ENCODE measurements at regions not wholly inside any gene's neighbourhood (a gene's known extent, or its start where the extent isn't known, plus 50 kb on each side); places are given as distances from the start of the nearest gene placed in this dataset.
A peak's percentile ranks its signal among the peaks of the same experiment; 100 is the strongest.
"Not testable (repeated sequence)": the region's sequence is repeated elsewhere in the genome, so short reads cannot be mapped to it uniquely, and the experiment has no call there.

- not testable (repeated sequence) for DNase-seq
These were observed 294.7 kb upstream of the TEKT4 start for GRCh38 chr2:94576486-94576885.

- DNase-seq: not testable (repeated sequence)
These were observed 294.1 kb upstream of the TEKT4 start for GRCh38 chr2:94577160-94577559.

DNA sequence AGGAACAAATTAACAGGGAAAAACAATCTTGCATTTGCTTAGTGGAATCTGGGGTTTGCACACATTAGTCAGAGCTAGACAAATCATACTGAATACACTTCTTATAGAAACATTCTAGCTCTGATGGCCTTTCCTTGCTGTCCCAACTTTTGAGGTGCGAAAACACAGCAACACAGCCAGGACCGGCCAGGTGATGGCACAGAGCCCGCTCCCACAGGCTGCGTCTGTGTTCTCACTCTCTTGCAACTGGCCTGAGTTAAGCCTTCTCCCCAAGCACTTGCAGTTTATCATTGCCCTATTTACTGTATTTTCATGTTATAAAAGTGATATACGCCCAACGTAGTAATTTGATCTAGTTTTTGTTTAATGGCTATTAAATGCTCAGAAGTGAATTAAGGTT lies 292.0 kb upstream of the TEKT4 start:
- not testable (repeated sequence) for DNase-seq

DNA sequence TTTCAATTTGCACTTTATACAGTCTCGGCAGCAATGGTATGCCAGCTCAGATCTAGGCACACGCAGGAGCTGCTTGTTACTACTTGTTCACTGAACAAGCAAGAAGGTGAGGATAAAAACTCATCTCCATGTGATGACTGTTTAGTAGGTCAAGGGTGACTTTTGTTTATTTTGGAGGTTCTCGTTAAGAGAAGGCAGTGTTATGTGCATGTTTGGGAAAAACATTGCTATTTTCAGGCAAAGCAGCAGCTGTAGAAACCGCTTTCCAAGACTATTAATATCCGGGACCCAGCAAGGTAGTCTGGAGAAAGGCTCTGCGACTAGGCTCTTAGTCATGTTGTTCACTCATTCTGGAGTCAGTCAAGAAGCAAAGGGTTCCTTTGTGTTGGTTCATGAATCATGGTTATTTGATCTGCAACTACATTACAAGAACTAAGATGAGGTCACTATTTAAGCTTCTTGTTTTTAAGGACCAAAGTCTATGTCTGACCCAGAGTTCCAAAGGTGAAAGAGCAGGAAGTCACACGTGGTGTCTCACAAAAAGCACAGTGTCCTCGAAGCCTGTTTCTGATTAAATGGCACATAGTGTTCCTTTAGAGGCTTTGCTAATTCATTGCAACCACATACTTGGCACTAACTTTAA lies 288.0 kb upstream of the TEKT4 start:
- DNase-seq: not testable (repeated sequence)

- not testable (repeated sequence) for DNase-seq
These were observed 286.7 kb upstream of the TEKT4 start for GRCh38 chr2:94584569-94584968.

GRCh38 chr2:94586032-94586982 lies 284.9 kb upstream of the TEKT4 start:
- not testable (repeated sequence) for DNase-seq

GRCh38 chr2:94587042-94587441 lies 284.2 kb upstream of the TEKT4 start:
- not testable (repeated sequence) for DNase-seq

DNA sequence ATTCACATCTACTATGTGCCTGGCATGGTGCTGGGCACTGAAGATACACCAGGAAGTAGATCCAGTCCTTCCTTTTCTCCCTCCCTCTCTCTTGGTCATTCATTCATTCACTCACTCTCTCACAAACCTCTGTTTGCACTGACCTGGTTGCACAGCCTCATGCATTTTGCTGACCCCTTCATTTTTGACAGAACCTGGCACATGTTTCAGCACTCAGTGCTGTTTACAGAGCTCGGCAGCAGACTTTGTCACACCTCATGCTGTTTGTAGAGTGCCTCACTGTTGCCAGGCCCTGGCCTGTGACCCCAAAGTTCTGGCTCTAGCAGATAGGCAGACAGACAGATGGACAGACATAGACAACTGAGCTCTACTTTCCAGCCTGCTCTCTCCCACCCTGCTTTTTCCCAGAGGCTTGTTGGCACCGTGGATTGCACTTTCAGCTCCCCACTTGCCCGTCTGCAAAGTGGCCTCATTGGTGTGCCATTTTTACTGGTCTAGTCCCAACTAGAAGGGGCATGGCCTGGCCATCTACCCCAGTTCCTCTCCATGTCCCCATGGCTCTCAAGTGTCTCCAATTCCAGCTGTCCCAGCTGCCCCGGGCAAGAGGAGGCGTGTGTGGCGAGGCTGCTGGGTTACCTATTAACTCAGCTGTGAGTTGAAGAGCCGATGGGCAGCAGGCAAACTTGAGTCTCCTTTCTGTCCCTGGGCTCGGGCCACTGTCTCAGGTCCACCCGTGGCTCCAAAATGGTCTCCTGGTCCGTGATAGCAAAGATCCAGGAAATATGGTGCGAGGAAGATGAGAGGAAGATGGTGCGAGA lies 277.0 kb upstream of the TEKT4 start:
- DNase-seq: not testable (repeated sequence)

DNA sequence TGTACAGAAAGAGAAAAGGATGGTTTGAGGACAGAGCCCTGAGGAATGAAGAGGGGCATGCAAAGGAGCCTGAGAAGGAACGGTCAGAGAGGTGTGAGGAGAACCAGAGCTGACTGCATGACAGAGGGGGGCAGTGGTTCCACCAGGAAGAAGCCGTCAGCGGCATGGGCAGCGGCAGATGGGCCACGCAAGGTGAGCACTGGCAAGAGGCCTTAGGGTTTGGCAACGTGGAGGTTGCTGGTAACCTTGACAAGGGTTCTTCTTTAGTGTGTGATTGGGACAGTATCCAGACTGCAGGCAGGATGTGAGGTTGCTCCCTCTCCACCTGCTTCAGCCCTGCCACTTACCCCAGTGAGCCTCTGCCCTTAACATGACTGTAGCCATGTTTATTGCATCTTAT lies 275.3 kb upstream of the TEKT4 start:
- not testable (repeated sequence) for DNase-seq

DNA sequence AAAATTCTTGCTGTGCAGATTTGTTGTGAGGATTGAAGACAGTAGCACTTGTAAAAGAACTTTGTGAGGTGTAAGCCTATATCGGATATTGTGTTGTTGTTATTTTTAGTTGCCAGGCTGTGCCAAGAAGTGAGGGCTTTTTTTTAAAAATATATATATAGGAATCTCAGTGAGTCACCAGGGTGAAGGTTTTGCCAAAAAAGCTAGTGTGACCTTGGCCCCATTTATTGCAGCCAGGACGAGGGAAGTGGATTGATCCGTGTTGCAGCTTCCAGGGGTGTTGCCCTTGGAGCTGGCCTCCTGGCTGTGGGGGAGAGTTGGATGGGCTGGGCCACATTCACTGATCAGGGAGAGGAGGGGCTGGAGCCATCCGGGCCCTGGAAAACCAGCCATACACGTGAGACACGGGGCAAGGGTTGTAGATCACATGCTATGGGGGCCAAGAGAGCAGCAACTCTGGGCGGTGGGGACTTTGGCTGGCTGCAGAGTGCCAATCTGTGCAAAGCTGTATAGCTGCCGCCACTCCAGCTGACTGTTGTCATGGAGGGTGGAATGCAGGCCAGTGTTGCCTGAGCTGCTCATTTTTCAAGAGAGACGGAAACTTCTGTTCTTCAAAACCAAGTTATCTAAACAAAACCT lies 273.0 kb upstream of the TEKT4 start:
- DNase-seq: not testable (repeated sequence)

DNA sequence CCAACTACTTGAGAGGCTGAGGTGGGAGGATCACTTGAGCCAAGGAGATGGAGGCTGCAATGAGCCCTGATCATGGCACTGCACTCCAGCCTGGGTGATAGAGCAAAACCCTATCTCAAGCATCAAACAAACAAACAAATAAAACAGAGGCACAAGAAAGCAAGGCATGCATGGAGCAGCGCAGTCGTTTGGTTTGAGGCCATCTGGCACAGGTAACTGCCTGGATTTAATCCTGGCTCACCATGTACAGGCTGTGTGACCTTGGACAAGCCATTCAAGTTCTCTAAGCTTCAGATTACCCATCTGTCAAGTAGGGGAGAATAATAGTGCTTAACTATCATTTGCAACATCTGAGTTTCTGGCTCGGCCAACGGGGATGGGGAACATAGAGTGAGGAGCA lies 270.3 kb upstream of the TEKT4 start:
- DNase-seq: not testable (repeated sequence)

DNA sequence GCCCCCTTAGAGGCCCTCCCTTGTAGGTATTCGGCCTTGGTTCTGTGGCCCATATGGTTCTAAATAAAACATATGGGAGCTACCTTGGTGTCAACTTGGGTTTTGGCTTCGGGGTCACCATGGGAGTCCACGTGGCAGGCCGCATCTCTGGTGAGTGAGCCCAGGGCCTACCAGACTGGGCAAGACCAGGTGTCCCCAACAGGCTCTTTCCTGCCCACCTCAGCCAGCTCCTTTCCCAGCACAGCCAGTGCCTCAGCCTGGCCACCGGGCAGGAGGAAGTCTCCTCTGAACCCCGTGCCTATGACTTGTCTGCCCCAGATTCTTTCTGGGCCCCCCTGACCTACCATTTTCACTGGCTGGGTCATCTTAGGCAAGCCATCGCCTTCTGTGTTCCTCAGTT lies 268.8 kb upstream of the TEKT4 start:
- no peak for DNase-seq

DNA sequence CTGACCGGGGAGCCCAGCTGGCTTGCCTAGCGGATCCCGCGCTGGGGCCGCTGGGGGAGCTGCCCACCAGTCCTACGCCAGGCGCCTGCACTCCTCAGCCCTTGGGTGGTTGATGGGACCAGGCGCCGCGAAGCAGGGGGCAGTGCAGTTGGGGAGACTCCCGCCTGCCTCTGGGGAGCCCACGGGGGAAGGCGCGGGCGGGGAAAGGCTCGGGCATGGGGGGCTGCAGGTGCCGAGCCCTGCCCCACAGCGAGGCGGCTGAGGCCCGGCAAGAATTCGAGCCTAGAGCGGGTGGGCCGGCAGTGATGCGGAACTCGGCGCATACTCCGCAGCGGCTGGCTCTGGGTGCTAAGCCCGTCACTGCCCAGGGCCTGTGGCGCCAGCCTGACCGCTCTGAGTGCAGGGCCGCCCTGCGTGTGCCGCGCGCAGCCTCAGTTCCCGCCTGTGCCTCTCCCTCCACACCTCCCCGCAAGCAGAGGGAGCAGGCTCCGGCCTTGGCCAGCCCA lies 249.1 kb upstream of the TEKT4 start:
- DNase-seq: no peak

DNA sequence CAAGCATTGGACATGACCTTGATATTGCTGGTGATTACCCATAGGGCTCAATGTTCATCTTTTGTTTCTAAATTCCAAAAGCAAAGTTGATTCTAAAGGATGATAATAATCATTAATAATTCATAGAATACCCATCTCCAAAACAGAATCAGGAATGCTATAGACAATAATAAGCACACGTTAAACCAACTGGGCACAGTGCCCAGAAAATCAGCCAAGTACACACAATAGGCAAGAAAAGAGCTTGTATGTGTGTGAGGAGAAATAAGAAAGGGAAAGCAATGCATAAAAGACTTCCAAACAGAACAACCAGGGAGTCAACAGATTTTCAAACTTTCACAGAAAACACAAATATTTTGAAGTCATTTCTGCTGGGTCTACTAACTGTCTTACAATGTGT lies 242.3 kb upstream of the TEKT4 start:
- DNase-seq: not testable (repeated sequence)

DNA sequence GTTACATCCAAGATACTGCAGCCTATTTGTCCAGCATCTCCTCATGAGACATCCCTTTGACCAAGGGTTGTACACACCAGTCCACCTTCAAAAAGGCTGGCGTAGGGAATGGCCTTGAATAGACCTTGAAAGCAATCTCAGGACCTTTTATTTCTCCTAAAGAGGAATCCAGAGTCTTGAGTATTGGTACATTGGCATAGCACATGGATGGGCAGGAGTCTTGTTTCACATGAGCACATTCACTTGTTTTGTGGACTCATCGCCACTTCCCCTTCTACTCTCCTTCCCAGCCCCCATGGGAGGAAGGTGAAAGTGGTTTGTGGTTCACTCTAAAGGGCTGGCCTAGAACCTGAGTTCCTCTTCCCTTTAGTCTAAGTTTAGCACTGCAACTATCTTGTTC lies 229.8 kb upstream of the TEKT4 start:
- not testable (repeated sequence) for DNase-seq

GRCh38 chr2:94652131-94652530 lies 219.1 kb upstream of the TEKT4 start:
- DNase-seq: not testable (repeated sequence)

- not testable (repeated sequence) for DNase-seq
These were observed 201.4 kb upstream of the TEKT4 start for GRCh38 chr2:94669858-94670257.

DNA sequence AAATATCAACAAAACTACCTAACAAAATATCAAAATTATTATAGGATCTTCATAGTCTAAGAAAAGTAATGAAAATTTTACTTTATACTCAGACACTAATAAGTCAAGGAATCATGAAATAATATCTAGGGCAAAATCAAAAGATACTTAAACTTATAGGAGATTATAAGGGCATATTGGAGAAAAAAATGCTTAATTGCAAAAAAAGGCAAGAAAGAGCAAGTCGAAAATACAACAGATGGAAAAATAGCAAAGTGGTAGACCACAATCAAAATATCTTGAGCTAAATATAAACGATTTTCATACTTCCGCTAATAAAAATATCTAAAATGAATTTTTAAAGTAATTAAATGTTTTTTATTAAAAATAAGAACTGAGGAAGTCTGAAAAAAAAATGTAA lies 177.0 kb upstream of the TEKT4 start:
- DNase-seq: not testable (repeated sequence)

DNA sequence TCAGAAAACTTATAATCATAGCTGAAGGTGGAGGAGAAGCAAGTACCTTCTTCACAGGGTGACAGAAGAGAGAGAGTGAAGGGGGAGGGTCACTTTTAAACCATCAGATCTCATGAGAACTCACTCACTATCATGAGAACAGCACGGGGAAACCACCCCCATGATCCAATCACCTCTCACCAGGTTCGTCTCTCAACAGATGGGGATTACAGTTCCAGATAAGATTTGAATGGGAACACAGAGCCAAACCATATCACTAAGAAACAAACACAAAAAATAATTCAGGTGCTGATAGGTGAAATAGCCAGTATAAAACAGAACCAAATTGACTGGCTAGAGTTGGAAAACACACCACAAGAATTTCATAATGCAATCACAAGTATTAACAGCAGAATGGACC lies 162.2 kb upstream of the TEKT4 start:
- DNase-seq: not testable (repeated sequence)

DNA sequence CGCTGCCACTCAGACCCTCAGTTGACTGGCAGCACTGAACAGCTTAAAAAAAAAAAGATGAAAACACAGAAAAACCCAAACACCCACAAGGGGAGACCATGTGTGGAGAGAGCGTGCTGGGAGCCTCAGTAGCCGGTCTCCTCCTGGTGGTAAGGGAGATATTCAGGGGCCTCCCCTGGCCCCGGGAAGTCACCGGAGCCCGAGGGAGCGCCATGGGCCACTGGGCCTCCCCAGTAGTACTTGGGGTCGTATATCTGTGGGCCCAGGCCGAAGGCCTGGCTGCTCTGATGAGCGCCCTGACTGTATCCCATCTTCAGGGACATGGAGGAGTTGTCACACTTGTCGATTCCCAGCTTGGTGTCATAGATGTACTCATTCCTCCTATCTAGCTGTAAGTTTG lies 145.7 kb upstream of the TEKT4 start:
- DNase-seq: no peak

DNA sequence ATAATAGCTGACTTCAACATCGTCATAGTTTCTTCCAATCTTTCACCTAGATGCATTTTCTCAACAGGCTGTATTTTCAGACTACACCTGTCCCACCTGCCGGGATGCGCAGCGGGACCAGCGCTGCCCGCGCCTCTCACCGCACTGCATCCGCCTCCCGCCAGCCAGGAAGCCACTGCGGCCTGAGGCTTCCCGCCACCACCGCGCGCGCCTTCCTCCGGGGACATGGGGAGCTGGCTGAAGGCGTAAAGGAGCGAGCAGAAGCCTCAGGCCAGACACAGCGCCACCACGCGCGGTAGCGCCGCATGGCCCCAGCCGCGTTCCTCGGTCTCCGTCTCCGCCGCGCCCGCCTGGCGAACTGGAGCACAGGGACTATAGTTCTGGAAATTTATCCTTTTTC lies 135.7 kb upstream of the TEKT4 start:
- peak in 1 of 5 experiments; percentile 16 for DNase-seq

DNA sequence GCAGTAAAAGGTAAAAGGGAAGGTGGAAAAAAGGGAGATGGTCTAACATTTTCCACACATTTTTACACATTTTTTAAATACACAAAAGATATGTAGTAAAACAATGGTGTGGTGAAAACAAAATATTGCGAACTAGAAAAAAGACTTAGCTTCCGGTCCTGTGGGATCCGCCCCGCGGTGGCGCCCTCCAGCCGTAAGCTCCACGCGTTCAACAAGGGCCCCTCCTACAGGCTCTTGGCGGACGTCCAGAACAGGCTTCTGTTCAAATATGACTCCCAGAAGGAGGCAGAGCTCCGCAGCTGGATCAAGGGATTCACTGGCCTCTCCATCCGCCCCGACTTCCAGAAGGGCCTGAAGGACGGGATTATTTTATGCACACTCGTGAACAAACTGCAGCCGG lies 134.1 kb upstream of the TEKT4 start:
- DNase-seq: not testable (repeated sequence)
